IMR-90 (cell line): ENCODE measurements at regions not wholly inside any gene's neighbourhood (a gene's known extent, or its start where the extent isn't known, plus 50 kb on each side); places are given as distances from the start of the nearest gene placed in this dataset.

Experiments used
- ATAC-seq: fragments of 200-7000 bp; cut with Tn5 transposase; 2 replicates; pipeline ENCODE4 v1.9.1; 2020; ENCODE audit warnings: low read depth, mild to moderate bottlenecking, moderate library complexity
- BruUV-seq: library from RNA; stranded (reverse); fragments of 400-500 nt; replicated peaks from 2 replicates; lab custom pipeline; 2021; lab: Mats Ljungman, UMichigan
- CTCF ChIA-PET: fragments of 300-600 bp; formaldehyde crosslinking; extraction: SDS; loops from one replicate; lab custom pipeline; 2021; ENCODE audit warnings: antibody characterized with exemption; lab: Yijun Ruan, JAX
- POLR2A ChIA-PET: fragments of 300-600 bp; sonication (Branson Sonifier 250); formaldehyde crosslinking; loops from one replicate; lab custom pipeline; 2022; ENCODE audit warnings: antibody characterized with exemption; ENCODE audit not compliant: unreplicated experiment; lab: Charles Lee
- DNase-seq: peaks from one replicate; pipeline ENCODE4 v3.0.0; 2013
- H2AFZ ChIP-seq: replicated peaks from 2 replicates; pipeline ENCODE3; 2013; ENCODE audit warnings: low read length, mild to moderate bottlenecking; ENCODE audit not compliant: poor library complexity
- H2AK5ac ChIP-seq: 2 replicates; pipeline ENCODE4 v1.6.1; 2013; ENCODE audit warnings: low read depth, low read length, inconsistent platforms
- H2AK9ac ChIP-seq: replicated peaks from 2 replicates; pipeline ENCODE3; 2013; ENCODE audit warnings: mild to moderate bottlenecking, low read depth, low read length, moderate library complexity; ENCODE audit not compliant: poor library complexity
- H2BK120ac ChIP-seq: 2 replicates; pipeline ENCODE4 v1.6.1; 2013; ENCODE audit warnings: low read depth, low read length, inconsistent platforms
- H2BK15ac ChIP-seq: 3 replicates; pipeline ENCODE4 v1.6.1; 2013; ENCODE audit warnings: low read depth, low read length, inconsistent platforms
- H2BK20ac ChIP-seq: 2 replicates; pipeline ENCODE4 v1.6.1; 2013; ENCODE audit warnings: low read depth, mild to moderate bottlenecking, inconsistent platforms, low read length, moderate library complexity
- H2BK5ac ChIP-seq: 2 replicates; pipeline ENCODE4 v1.6.1; 2013; ENCODE audit warnings: mild to moderate bottlenecking, low read depth, low read length, inconsistent platforms; ENCODE audit not compliant: poor library complexity, severe bottlenecking
- H3K14ac ChIP-seq: replicated peaks from 2 replicates; pipeline ENCODE4 v1.6.1; 2013; ENCODE audit warnings: low read depth, low read length, inconsistent platforms
- H3K18ac ChIP-seq: 2 replicates; pipeline ENCODE4 v1.6.1; 2013; ENCODE audit warnings: low read depth, low read length, control low read depth
- H3K23ac ChIP-seq: 2 replicates; pipeline ENCODE4 v1.6.1; 2013; ENCODE audit warnings: low read depth, low read length, inconsistent platforms
- H3K27ac ChIP-seq: 2 replicates; pipeline ENCODE4 v1.5.1; 2013; ENCODE audit warnings: mild to moderate bottlenecking, control low read depth, low read length; ENCODE audit not compliant: insufficient read depth
- H3K27me3 ChIP-seq: 2 replicates; pipeline ENCODE4 v1.6.1; 2013; ENCODE audit warnings: low read length; ENCODE audit not compliant: control insufficient read depth, insufficient read depth
- H3K36me3 ChIP-seq: 2 replicates; pipeline ENCODE4 v1.6.1; 2013; ENCODE audit warnings: low read length, mixed read lengths; ENCODE audit not compliant: control insufficient read depth, insufficient read depth
- H3K4ac ChIP-seq: 2 replicates; pipeline ENCODE4 v1.6.1; 2013; ENCODE audit warnings: low read depth, low read length, inconsistent platforms
- H3K4me1 ChIP-seq: 2 replicates; pipeline ENCODE4 v1.6.1; 2013; ENCODE audit warnings: low read length, mixed read lengths; ENCODE audit not compliant: control insufficient read depth, insufficient read depth
- H3K4me2 ChIP-seq: 2 replicates; pipeline ENCODE4 v1.6.1; 2013; ENCODE audit warnings: low read depth, mild to moderate bottlenecking, control low read depth, low read length, moderate library complexity
- H3K4me3 ChIP-seq: 2 replicates; pipeline ENCODE4 v1.5.1; 2013; ENCODE audit warnings: low read depth, mild to moderate bottlenecking, control low read depth, low read length, moderate library complexity; ENCODE audit not compliant: insufficient read depth
- H3K56ac ChIP-seq: 2 replicates; pipeline ENCODE4 v1.6.1; 2013; ENCODE audit warnings: low read length, inconsistent platforms; ENCODE audit not compliant: insufficient read depth; ENCODE audit errors: extremely low read depth
- H3K79me1 ChIP-seq, 2 experiments: 2 replicates each; pipeline ENCODE4 v1.6.1; 2013; ENCODE audit warnings: low read length in 2 of 2, inconsistent platforms in 1 of 2, low read depth in 1 of 2
- H3K9ac ChIP-seq: 2 replicates; pipeline ENCODE4 v1.6.1; 2013; ENCODE audit warnings: low read depth, low read length, control low read depth
- H3K9me1 ChIP-seq: 2 replicates; pipeline ENCODE4 v1.6.1; 2013; ENCODE audit warnings: low read length, inconsistent platforms; ENCODE audit not compliant: insufficient read depth
- H3K9me3 ChIP-seq: 2 replicates; pipeline ENCODE4 v1.6.1; 2013; ENCODE audit warnings: low read length; ENCODE audit not compliant: control insufficient read depth, insufficient read depth
- H4K20me1 ChIP-seq: 2 replicates; pipeline ENCODE4 v1.6.1; 2013; ENCODE audit warnings: low read length, inconsistent platforms; ENCODE audit not compliant: insufficient read depth
- H4K5ac ChIP-seq: 2 replicates; pipeline ENCODE4 v1.6.1; 2013; ENCODE audit warnings: mild to moderate bottlenecking, low read depth, low read length, control low read depth
- H4K8ac ChIP-seq, 2 experiments: 2 replicates each; pipeline ENCODE4 v1.6.1; 2013; ENCODE audit warnings: low read depth in 2 of 2, low read length in 2 of 2, control low read depth in 1 of 2, inconsistent platforms in 1 of 2
- H4K91ac ChIP-seq: 2 replicates; pipeline ENCODE4 v1.6.1; 2013; ENCODE audit warnings: low read depth, low read length, inconsistent platforms; ENCODE audit not compliant: insufficient read depth
- FOS ChIP-seq: fragments of 150-350 bp; IDR thresholded peaks from 2 replicates; pipeline ENCODE4 v1.6.1; 2016; ENCODE audit warnings: low read depth, low read length
- MAFK ChIP-seq: IDR thresholded peaks from 2 replicates; pipeline ENCODE4 v1.6.1; 2012; ENCODE audit warnings: low read depth, low read length, improper control_type of control experiment
- MXI1 ChIP-seq: IDR thresholded peaks from 2 replicates; pipeline ENCODE4 v1.6.1; 2012; ENCODE audit warnings: low read depth, mild to moderate bottlenecking, low read length, moderate library complexity, borderline replicate concordance
- SMC3 ChIP-seq: fragments of 150-350 bp; IDR thresholded peaks from 2 replicates; pipeline ENCODE4 v1.6.1; 2016; ENCODE audit warnings: low read depth, mild to moderate bottlenecking, antibody characterized with exemption, low read length, moderate library complexity
- WGBS, 2 experiments: methylation state at CpG; one replicate each; pipeline versions ENCODE4 v1.1.5 to v1.1.7; 2013; ENCODE audit warnings: missing lambda C conversion rate in 2 of 2; ENCODE audit not compliant: insufficient read length in 1 of 2; ENCODE audit errors: extremely low coverage in 2 of 2; 5-methylcytosine and 5-hydroxymethylcytosine counted together
- dilution Hi-C: fragments of 300-500 bp; cut with HindIII; formaldehyde crosslinking; loops from one replicate; pipeline ENCODE4 v1.14.3; 2018; ENCODE audit warnings: low sequenced_read_pairs; ENCODE audit not compliant: unreplicated experiment
- in situ Hi-C: fragments of 300-500 bp; cut with MboI; formaldehyde crosslinking; loops from 3 replicates; pipeline ENCODE4 v1.14.3; 2019; ENCODE audit warnings: low sequenced_read_pairs, inconsistent platforms, mixed read lengths
- intact Hi-C: fragments of 100-400 bp; cut with micrococcal nuclease; formaldehyde crosslinking; loops from 2 replicates; pipeline ENCODE4 v1.10.0; 2022

GRCh38 chr14:58809520-58809919, 171.8 kb downstream of the DACT1 start:
- dilution Hi-C loops (no loop called here), in situ Hi-C loops (no loop called here), intact Hi-C loops (no loop called here)
- H3K56ac ChIP-seq: no peak overlapping the region
- no peak overlapping the region for H2BK5ac ChIP-seq
- H3K79me1 ChIP-seq: no peaks in the 10 kb centered on the region
- ChIA-PET CTCF (no interaction called here), POLR2A (no interaction called here)
- no peaks in the 10 kb centered on the region for H4K20me1 ChIP-seq
- peaks cover 4% of the 10 kb centered on the region; the same call in 1 of the 2 replicates for H3K27me3 ChIP-seq
- H3K14ac ChIP-seq: no peak overlapping the region
- H4K5ac ChIP-seq: no peak overlapping the region
- H2AK9ac ChIP-seq: no peak overlapping the region
- H3K9ac ChIP-seq: no peak overlapping the region
- no peak overlapping the region for H3K4ac ChIP-seq
- H2BK120ac ChIP-seq: no peak overlapping the region
- no peak overlapping the region for H3K27ac ChIP-seq
- no peak overlapping the region for H3K4me3 ChIP-seq
- BruUV-seq: no TSS peak
- WGBS, 2 experiments: no CpG with 5 or more reads among the region's 1 CpG
- ATAC-seq (no peak), DNase-seq (no peak)
- no peaks in the 10 kb centered on the region for H3K36me3 ChIP-seq
- no peaks in the 10 kb centered on the region for H3K9me1 ChIP-seq
- H3K4me2 ChIP-seq: no peak overlapping the region
- H4K91ac ChIP-seq: no peak overlapping the region
- H3K4me1 ChIP-seq: no peaks in the 10 kb centered on the region
- H2BK20ac ChIP-seq: no peak overlapping the region
- H4K8ac ChIP-seq: no peak overlapping the region
- no peak overlapping the region for H2AK5ac ChIP-seq
- TF ChIP-seq FOS (no peak), MAFK (no peak), SMC3 (no peak), MXI1 (no peak)
- H2BK15ac ChIP-seq: no peak overlapping the region
- no peak overlapping the region for H3K18ac ChIP-seq
- no peak overlapping the region for H3K23ac ChIP-seq
- H3K9me3 ChIP-seq: no peaks in the 10 kb centered on the region
- H2AFZ ChIP-seq: no peak overlapping the region
